Tibial artery (tissue), 4 donors: ENCODE measurements at regions not wholly inside any gene's neighbourhood (a gene's known extent, or its start where the extent isn't known, plus 50 kb on each side); places are given as distances from the start of the nearest gene placed in this dataset.

Experiments
- DNase-seq, 2 donors: peaks; one replicate each; pipeline ENCODE4 v3.0.0-alpha.2; 2019
- H3K27ac ChIP-seq, 2 donors: fragments of 200-600 bp; sonication (generic) in 1 of 2; 1 replicate in 1 of 2; 2 replicates in 1 of 2; pipeline ENCODE4 v1.5.1; 2018 to 2019; ENCODE audit warnings: mild to moderate bottlenecking in 1 of 2
- H3K27me3 ChIP-seq, 2 donors: fragments of 200-600 bp; sonication (generic) in 1 of 2; one replicate each; pipeline versions ENCODE4 v1.5.1 to v1.6.0; 2016 to 2019
- H3K36me3 ChIP-seq, 3 donors: fragments of 200-600 bp; sonication (generic) in 2 of 3; one replicate each; pipeline ENCODE4 v1.5.1; 2016 to 2019; ENCODE audit warnings: mild to moderate bottlenecking in 2 of 3
- H3K4me1 ChIP-seq, 4 donors: fragments of 200-600 bp; sonication (generic) in 2 of 4; 1 replicate in 3 of 4; 2 replicates in 1 of 4; pipeline ENCODE4 v1.5.1; 2016 to 2019
- H3K4me3 ChIP-seq, 2 donors: fragments of 200-600 bp; sonication (generic) in 1 of 2; 1 replicate in 1 of 2; 2 replicates in 1 of 2; pipeline ENCODE4 v1.5.1; 2018 to 2019; ENCODE audit warnings: mild to moderate bottlenecking in 2 of 2
- H3K9me3 ChIP-seq, 3 donors: fragments of 200-600 bp; sonication (generic) in 1 of 3; one replicate each; pipeline ENCODE4 v1.5.1; 2016 to 2019
- CTCF ChIP-seq, 2 experiments: fragments of 200-600 bp in 1 of 2; fragments of 450-650 bp in 1 of 2; IDR thresholded peaks; one replicate each; pipeline ENCODE4 v1.5.1; 2017 to 2019; ENCODE audit warnings: antibody characterized with exemption in 2 of 2, mild to moderate bottlenecking in 1 of 2, moderate library complexity in 1 of 2
- intact Hi-C: fragments of 100-400 bp; cut with DNase I; formaldehyde crosslinking; loops from one replicate; pipeline ENCODE4 v1.15.0; 2023; ENCODE audit warnings: low total_unique reads

- no peak for TF ChIP-seq CTCF (IDR thresholded peaks at IDR 0.05)
- Histone ChIP-seq H3K4me1 (no peaks in the 10 kb centered on the region), H3K27ac (no peak overlapping the region), H3K9me3 (no peaks in the 10 kb centered on the region), H3K36me3 (no peaks in the 10 kb centered on the region), H3K4me3 (peak overlapping the region; percentile 19 to 20), H3K27me3 (no peaks in the 10 kb centered on the region)
- intact Hi-C loops: no loop called here
- DNase-seq: no peak
Measured at GRCh38 chr5:17436350-17436749, 61.7 kb upstream of the TAF11L2 start.

DNA sequence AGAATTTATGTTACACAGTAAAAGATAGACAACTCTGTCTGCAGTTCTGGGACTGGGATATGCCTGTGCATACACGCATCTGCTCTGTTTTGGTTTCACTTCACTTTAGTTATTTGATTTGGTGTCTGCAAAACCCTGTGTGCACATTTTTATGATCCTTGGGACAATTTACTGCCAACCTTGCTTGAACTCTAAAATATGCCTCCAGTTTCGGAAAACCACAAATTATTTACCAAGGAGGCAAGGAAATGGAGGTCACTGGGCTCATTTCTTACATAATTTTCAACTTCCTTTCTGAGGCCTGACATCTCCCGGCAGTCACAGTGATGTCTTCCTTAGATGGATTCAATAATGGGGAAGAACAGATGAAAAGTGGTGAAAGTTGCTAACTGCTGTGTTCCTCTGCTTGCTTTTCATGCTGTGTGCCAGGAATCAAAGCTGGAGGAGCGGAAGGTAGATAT lies 61.2 kb upstream of the TAF11L2 start:
- Histone ChIP-seq H3K36me3 (no peaks in the 10 kb centered on the region), H3K4me1 (no peaks in the 10 kb centered on the region), H3K27me3 (no peaks in the 10 kb centered on the region), H3K9me3 (no peaks in the 10 kb centered on the region), H3K4me3 (peak overlapping the region; percentile 19 to 20), H3K27ac (no peak overlapping the region)
- intact Hi-C loops: no loop called here
- peak in 1 of 2 donors; percentile 28 for DNase-seq
- no peak for TF ChIP-seq CTCF (IDR thresholded peaks at IDR 0.05)

DNA sequence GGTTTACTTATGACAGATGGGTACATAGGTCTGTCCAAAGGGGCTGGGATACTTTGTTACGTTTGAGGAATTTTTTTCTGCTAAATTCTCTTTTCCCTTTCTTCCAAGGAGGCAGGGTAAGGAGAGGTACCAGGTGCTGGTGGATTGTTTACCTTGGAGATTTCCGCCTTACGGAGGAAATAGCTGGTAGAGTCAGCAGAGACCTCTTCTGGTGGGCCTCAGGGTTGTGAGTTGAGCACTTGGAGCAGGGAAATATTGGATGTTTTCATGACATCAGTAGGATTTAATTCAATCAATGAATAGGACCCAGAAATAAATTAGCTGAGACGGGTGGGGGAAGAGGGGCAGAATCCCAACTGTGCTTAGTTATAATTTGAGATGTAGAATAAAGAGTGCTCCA lies 60.0 kb upstream of the TAF11L2 start:
- no peaks in the 10 kb centered on the region for H3K27me3 ChIP-seq
- H3K4me3 ChIP-seq: no peak overlapping the region
- H3K36me3 ChIP-seq: no peaks in the 10 kb centered on the region
- DNase-seq: no peak
- H3K9me3 ChIP-seq: no peaks in the 10 kb centered on the region
- intact Hi-C loops: no loop called here
- no peak overlapping the region for H3K27ac ChIP-seq
- no peaks in the 10 kb centered on the region for H3K4me1 ChIP-seq
- no peak for TF ChIP-seq CTCF (IDR thresholded peaks at IDR 0.05)

GRCh38 chr5:17439956-17440355 lies 58.1 kb upstream of the TAF11L2 start:
- TF ChIP-seq CTCF (IDR thresholded peaks at IDR 0.05): no peak

DNA sequence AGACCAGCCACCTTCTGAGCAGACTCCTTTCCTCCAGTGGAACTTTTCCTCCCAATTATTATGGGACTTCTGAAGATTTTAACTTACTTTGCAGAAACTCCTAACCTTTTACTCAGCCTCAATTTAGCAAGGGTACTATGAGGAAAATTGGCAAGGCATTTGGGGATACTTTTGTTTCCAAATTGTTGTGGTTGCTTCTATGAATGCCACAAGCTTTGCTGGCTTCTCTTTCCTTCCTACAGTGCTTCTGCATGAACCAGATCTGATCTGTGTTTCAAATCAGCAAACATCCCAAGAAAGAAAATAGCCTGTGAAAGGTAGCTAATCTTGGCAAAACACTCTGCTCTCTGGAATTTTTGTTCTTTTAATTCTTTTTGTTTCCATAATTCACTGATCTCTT lies 57.3 kb upstream of the TAF11L2 start:
- no peak overlapping the region for H3K27ac ChIP-seq

More at GRCh38 chr5:17439956-17440355, 58.1 kb upstream of the TAF11L2 start:
- Histone ChIP-seq H3K27ac (no peak overlapping the region), H3K4me3 (no peak overlapping the region), H3K9me3 (no peaks in the 10 kb centered on the region), H3K4me1 (no peaks in the 10 kb centered on the region), H3K27me3 (no peaks in the 10 kb centered on the region), H3K36me3 (no peaks in the 10 kb centered on the region)
- intact Hi-C loops: no loop called here
- no peak for DNase-seq

More for the DNA sequence above, 57.3 kb upstream of the TAF11L2 start:
- Histone ChIP-seq H3K27me3 (no peaks in the 10 kb centered on the region), H3K9me3 (no peaks in the 10 kb centered on the region), H3K4me3 (no peak overlapping the region), H3K4me1 (no peaks in the 10 kb centered on the region), H3K36me3 (no peaks in the 10 kb centered on the region)
- no peak for DNase-seq
- intact Hi-C loops: no loop called here
- TF ChIP-seq CTCF (IDR thresholded peaks at IDR 0.05): no peak
